Testis (tissue), 2 donors: ENCODE measurements at regions not wholly inside any gene's neighbourhood (a gene's known extent, or its start where the extent isn't known, plus 50 kb on each side); places are given as distances from the start of the nearest gene placed in this dataset.

ENCODE experiments used
- DNase-seq: peaks from one replicate; pipeline ENCODE4 v3.0.0-alpha.2; 2019
- H3K27ac ChIP-seq, 2 donors: fragments of 200-600 bp; sonication (generic); one replicate each; pipeline ENCODE4 v1.5.1; 2019
- H3K27me3 ChIP-seq: fragments of 200-600 bp; sonication (generic); one replicate; pipeline ENCODE4 v1.5.1; 2019
- H3K36me3 ChIP-seq: fragments of 200-600 bp; sonication (generic); one replicate; pipeline ENCODE4 v1.5.1; 2017; ENCODE audit warnings: low read depth; ENCODE audit errors: missing control alignments
- H3K4me1 ChIP-seq: fragments of 200-600 bp; sonication (generic); one replicate; pipeline ENCODE4 v1.5.1; 2019
- H3K4me3 ChIP-seq, 2 donors: fragments of 200-600 bp; sonication (generic); one replicate each; pipeline ENCODE4 v1.5.1; 2017 to 2019
- H3K9me3 ChIP-seq: fragments of 200-600 bp; sonication (generic); one replicate; pipeline ENCODE4 v1.5.1; 2017
- POLR2A ChIP-seq: fragments of 450-650 bp; IDR thresholded peaks from one replicate; pipeline ENCODE4 v1.6.1; 2017; ENCODE audit warnings: antibody characterized with exemption, mild to moderate bottlenecking, moderate library complexity
- WGBS, 2 donors: methylation state at CpG; one replicate each; pipeline ENCODE4 v1.1.5; 2018; 5-methylcytosine and 5-hydroxymethylcytosine counted together
- intact Hi-C: fragments of 100-400 bp; cut with DNase I; formaldehyde crosslinking; loops from one replicate; pipeline ENCODE4 v1.15.1; 2023; ENCODE audit warnings: low total_unique reads
- TF ChIP-seq, protein P1 (sequence below), 3 experiments: fragments of 450-650 bp in 2 of 3; fragments of 200-600 bp in 1 of 3; sonication (generic) in 1 of 3; IDR thresholded peaks; one replicate each; pipeline ENCODE4 v1.5.1; 2016 to 2019; ENCODE audit warnings: antibody characterized with exemption in 3 of 3, mild to moderate bottlenecking in 2 of 3, moderate library complexity in 1 of 3

DNA sequence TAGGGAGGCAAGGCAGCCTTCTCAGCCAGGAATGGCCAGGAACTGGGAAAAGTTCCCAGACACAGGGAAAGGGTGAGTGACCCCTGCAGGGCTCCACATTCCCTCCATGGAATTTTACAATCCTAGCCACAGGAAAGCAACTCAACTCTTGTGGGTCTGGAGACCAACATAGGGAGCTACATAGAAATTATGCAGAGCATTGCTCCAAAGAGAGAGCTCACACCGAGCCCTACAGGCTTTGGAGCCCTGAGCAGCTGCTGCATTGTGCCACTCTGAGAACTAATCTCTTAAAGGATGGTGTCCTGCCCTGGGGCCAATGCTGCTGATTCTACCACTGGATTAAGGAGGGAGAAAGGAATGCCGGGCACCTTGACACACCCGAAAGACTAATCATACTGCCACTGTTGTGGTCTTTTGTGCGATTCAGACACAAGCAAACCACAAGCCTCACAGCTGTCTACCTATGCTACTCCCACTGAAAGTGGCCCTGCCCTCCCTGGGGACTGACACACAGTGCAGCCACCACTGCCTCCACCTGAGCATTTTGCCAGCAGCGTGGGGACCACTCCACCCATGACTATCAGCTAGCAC, 1089.8 kb upstream of the NUDT12 start:
- no peaks in the 10 kb centered on the region for H3K36me3 ChIP-seq
- intact Hi-C loops = no loop called here
- DNase-seq = no peak
- no peaks in the 10 kb centered on the region for H3K27me3 ChIP-seq
- no peak overlapping the region for H3K27ac ChIP-seq
- H3K4me3 ChIP-seq = no peak overlapping the region
- 95% methylated on average over 4 to 5 of the region's 5 CpGs for WGBS, 2 donors
- H3K9me3 ChIP-seq = no peaks in the 10 kb centered on the region
- no peaks in the 10 kb centered on the region for H3K4me1 ChIP-seq
- TF ChIP-seq POLR2A = no peak
- TF ChIP-seq, protein P1, sequence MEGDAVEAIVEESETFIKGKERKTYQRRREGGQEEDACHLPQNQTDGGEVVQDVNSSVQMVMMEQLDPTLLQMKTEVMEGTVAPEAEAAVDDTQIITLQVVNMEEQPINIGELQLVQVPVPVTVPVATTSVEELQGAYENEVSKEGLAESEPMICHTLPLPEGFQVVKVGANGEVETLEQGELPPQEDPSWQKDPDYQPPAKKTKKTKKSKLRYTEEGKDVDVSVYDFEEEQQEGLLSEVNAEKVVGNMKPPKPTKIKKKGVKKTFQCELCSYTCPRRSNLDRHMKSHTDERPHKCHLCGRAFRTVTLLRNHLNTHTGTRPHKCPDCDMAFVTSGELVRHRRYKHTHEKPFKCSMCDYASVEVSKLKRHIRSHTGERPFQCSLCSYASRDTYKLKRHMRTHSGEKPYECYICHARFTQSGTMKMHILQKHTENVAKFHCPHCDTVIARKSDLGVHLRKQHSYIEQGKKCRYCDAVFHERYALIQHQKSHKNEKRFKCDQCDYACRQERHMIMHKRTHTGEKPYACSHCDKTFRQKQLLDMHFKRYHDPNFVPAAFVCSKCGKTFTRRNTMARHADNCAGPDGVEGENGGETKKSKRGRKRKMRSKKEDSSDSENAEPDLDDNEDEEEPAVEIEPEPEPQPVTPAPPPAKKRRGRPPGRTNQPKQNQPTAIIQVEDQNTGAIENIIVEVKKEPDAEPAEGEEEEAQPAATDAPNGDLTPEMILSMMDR (IDR thresholded peaks at IDR 0.05) = no peak

DNA sequence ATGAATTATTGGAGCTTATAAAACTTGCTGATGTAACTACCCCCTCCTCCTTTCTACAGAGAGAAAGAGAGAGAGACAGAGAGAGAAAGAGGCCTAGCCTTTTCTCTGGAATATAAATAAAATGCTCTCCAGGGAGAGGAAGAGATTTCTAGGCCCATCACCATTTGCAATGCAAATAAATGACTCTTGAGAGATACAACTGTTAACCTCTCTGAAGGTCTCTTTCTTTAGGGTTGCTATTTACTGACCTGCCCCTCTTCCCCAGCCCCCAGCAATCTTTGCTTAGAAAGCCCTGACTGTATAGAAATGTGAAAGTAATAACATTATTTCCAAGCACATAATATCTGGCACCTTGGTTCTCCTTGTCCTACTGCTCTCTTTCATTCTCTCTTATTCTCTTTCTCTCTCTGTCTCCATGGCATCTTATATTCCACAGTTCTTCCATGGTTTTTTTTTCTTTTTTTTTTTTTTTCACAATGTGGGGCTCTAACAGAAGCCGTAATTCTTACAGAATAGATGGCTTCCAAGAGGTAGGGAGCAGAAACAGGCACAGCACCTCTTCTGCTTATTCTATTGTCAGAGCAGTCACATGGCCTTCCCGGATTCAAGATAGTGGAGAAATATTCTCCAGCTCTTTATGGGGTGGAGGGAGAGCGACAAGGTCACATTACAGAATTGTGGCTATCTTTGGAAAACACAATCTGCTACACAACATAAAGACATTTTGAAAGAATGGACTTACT, 1087.9 kb upstream of the NUDT12 start:
- no peaks in the 10 kb centered on the region for H3K27me3 ChIP-seq
- DNase-seq = no peak
- H3K4me3 ChIP-seq = no peak overlapping the region
- H3K4me1 ChIP-seq = no peaks in the 10 kb centered on the region
- H3K9me3 ChIP-seq = no peaks in the 10 kb centered on the region
- H3K36me3 ChIP-seq = no peaks in the 10 kb centered on the region
- no peak overlapping the region for H3K27ac ChIP-seq
- WGBS, 2 donors = 66 to 80% methylated on average over 3 of the region's 3 CpGs
- intact Hi-C loops = no loop called here
- TF ChIP-seq, protein P1 (IDR thresholded peaks at IDR 0.05) = no peak
- TF ChIP-seq POLR2A = no peak

DNA sequence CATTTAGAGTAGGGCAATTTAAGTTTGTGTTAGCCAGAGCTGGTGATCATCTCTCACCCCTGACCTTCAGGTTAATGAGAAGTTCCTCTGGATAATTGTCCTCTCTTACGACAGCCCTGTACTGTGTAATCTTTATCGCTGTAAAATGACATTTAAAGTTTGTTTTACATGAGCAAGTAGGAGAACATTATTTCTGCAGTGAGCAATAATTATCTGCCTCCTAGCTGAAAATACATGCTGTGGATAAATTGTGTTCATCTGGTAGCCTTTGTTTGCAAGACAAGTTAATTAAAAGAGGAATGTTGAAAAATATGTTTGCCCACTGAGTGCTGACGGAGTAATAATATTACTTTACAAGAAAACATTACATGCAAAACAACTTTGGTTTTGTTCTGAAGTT, 1083.8 kb upstream of the NUDT12 start:
- WGBS, 2 donors = 62 to 71% methylated on average over 3 of the region's 3 CpGs
- Histone ChIP-seq H3K9me3 (no peaks in the 10 kb centered on the region), H3K4me1 (no peaks in the 10 kb centered on the region), H3K4me3 (no peak overlapping the region), H3K36me3 (no peaks in the 10 kb centered on the region), H3K27me3 (no peaks in the 10 kb centered on the region), H3K27ac (no peak overlapping the region)
- intact Hi-C loops = no loop called here
- no peak for DNase-seq
- no peak for TF ChIP-seq POLR2A
- TF ChIP-seq, protein P1 (IDR thresholded peaks at IDR 0.05) = no peak

DNA sequence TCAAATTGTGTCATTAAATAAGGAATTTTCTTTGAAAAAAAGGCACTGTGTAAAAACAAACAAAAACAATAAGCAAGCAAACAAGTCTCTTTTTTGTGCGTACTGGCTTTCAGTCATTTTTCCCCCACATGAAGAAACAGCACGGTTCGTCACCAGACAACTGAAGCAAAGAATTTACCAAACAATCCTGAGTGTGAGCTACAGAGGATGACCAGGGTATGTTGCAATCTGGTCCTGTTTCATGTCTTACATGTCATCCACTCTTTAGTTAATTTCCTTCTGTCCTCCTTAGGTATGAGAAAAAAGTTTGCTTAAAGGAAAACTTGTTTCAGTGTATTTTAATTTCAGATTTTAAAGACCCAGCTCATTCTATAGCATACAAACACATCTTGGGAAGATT, 1080.7 kb upstream of the NUDT12 start:
- TF ChIP-seq, protein P1 (IDR thresholded peaks at IDR 0.05) = no peak
- TF ChIP-seq POLR2A = no peak
- Histone ChIP-seq H3K36me3 (no peaks in the 10 kb centered on the region), H3K27me3 (no peaks in the 10 kb centered on the region), H3K9me3 (no peaks in the 10 kb centered on the region), H3K4me1 (no peaks in the 10 kb centered on the region), H3K4me3 (no peak overlapping the region), H3K27ac (no peak overlapping the region)
- 67 to 83% methylated on average over 3 of the region's 3 CpGs for WGBS, 2 donors
- no peak for DNase-seq
- intact Hi-C loops = no loop called here

DNA sequence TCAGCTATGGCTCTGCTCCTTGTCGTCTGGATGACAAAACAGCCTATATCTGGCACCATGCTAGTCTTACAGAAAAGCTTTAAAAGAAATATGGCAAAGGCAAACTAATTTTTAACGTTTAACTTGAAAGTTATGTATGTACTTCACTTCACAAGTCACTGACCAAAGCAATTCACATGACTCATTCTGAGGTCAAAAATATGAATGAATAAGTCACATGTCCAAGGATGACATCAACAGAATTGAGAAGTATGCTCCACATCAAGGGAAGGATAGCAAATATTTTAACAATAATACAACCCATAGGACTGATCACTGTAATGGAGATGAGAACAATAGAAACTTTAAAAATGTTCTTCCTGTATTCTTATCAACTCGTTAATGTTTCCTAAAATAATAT, 1072.6 kb upstream of the NUDT12 start:
- Histone ChIP-seq H3K27ac (no peak overlapping the region), H3K9me3 (no peaks in the 10 kb centered on the region), H3K27me3 (no peaks in the 10 kb centered on the region), H3K4me3 (no peak overlapping the region), H3K36me3 (no peaks in the 10 kb centered on the region), H3K4me1 (no peaks in the 10 kb centered on the region)
- 82% methylated on average over 3 of the region's 3 CpGs for WGBS, 2 donors
- no peak for DNase-seq
- TF ChIP-seq, protein P1 (IDR thresholded peaks at IDR 0.05) = no peak
- no peak for TF ChIP-seq POLR2A
- intact Hi-C loops = no loop called here
